Activated naive CD4-positive, alpha-beta T cell treated with anti-CD3 and anti-CD28 coated beads for 36 hours (primary cell): ENCODE measurements at regions not wholly inside any gene's neighbourhood (a gene's known extent, or its start where the extent isn't known, plus 50 kb on each side); places are given as distances from the start of the nearest gene placed in this dataset.

Experiments
- CTCF ChIA-PET: fragments of 350-600 bp; sonication (Branson Sonifier 250); formaldehyde crosslinking; loops from one replicate; lab custom pipeline; 2021; ENCODE audit warnings: antibody characterized with exemption; lab: Charles Lee
- DNase-seq: peaks from one replicate; pipeline ENCODE4 v3.0.0-alpha.2; 2020
- H3K27ac Mint-ChIP-seq: one replicate; pipeline ENCODE4 v1.8.0; 2021; ENCODE audit warnings: mild to moderate bottlenecking, mixed read lengths
- H3K27me3 Mint-ChIP-seq: one replicate; pipeline ENCODE4 v1.8.0; 2021; ENCODE audit warnings: low read depth, mixed read lengths
- H3K36me3 Mint-ChIP-seq: one replicate; pipeline ENCODE4 v1.8.0; 2021; ENCODE audit warnings: low read depth, mixed read lengths
- H3K4me1 Mint-ChIP-seq: one replicate; pipeline ENCODE4 v1.8.0; 2021; ENCODE audit warnings: low read depth, mixed read lengths
- H3K4me3 Mint-ChIP-seq: one replicate; pipeline ENCODE4 v1.8.0; 2021; ENCODE audit warnings: mild to moderate bottlenecking, moderate library complexity, mixed read lengths
- H3K9me3 Mint-ChIP-seq: one replicate; pipeline ENCODE4 v1.8.0; 2021; ENCODE audit warnings: mixed read lengths
- intact Hi-C: fragments of 100-400 bp; cut with micrococcal nuclease; formaldehyde crosslinking; loops from one replicate; pipeline ENCODE4 v1.15.1; 2023

GRCh38 chr3:102571720-102572384 is 137.0 kb downstream of the ZPLD1 start:
- Mint-ChIP-seq H3K27me3 (peaks cover 8% of the 10 kb centered on the region), H3K9me3 (no peaks in the 10 kb centered on the region), H3K36me3 (no peaks in the 10 kb centered on the region), H3K4me3 (no peak overlapping the region), H3K27ac (no peak overlapping the region), H3K4me1 (no peaks in the 10 kb centered on the region)
- CTCF ChIA-PET, result no interaction called here
- DNase-seq, result no peak
- intact Hi-C loops, result no loop called here

- CTCF ChIA-PET, result no interaction called here
- Mint-ChIP-seq H3K27me3 (peaks cover 2% of the 10 kb centered on the region), H3K9me3 (no peaks in the 10 kb centered on the region), H3K4me3 (no peak overlapping the region), H3K4me1 (no peaks in the 10 kb centered on the region), H3K27ac (no peak overlapping the region), H3K36me3 (no peaks in the 10 kb centered on the region)
- no peak for DNase-seq
- intact Hi-C loops, result no loop called here
Measured at GRCh38 chr3:102573483-102574028, 138.7 kb downstream of the ZPLD1 start.

GRCh38 chr3:102574355-102574754 is 139.5 kb downstream of the ZPLD1 start:
- Mint-ChIP-seq H3K27me3 (peaks cover 2% of the 10 kb centered on the region), H3K27ac (no peak overlapping the region), H3K4me3 (no peak overlapping the region), H3K4me1 (no peaks in the 10 kb centered on the region), H3K9me3 (no peaks in the 10 kb centered on the region), H3K36me3 (no peaks in the 10 kb centered on the region)
- intact Hi-C loops, result no loop called here
- no peak for DNase-seq
- CTCF ChIA-PET, result no interaction called here

- intact Hi-C loops, result no loop called here
- DNase-seq, result no peak
- Mint-ChIP-seq H3K4me1 (no peaks in the 10 kb centered on the region), H3K27me3 (peaks cover 4% of the 10 kb centered on the region), H3K4me3 (no peak overlapping the region), H3K36me3 (no peaks in the 10 kb centered on the region), H3K9me3 (no peaks in the 10 kb centered on the region), H3K27ac (no peak overlapping the region)
- CTCF ChIA-PET, result no interaction called here
Measured at GRCh38 chr3:102576651-102577050, 141.8 kb downstream of the ZPLD1 start.

GRCh38 chr3:102577082-102577789 is 142.4 kb downstream of the ZPLD1 start:
- no peak for DNase-seq
- Mint-ChIP-seq H3K9me3 (no peaks in the 10 kb centered on the region), H3K27me3 (peaks cover 7% of the 10 kb centered on the region), H3K4me1 (no peaks in the 10 kb centered on the region), H3K27ac (no peak overlapping the region), H3K36me3 (no peaks in the 10 kb centered on the region), H3K4me3 (no peak overlapping the region)
- intact Hi-C loops, result no loop called here
- CTCF ChIA-PET, result no interaction called here

- Mint-ChIP-seq H3K9me3 (no peaks in the 10 kb centered on the region), H3K4me3 (no peak overlapping the region), H3K27ac (no peak overlapping the region), H3K36me3 (no peaks in the 10 kb centered on the region), H3K4me1 (no peaks in the 10 kb centered on the region), H3K27me3 (peaks cover 7% of the 10 kb centered on the region)
- no peak for DNase-seq
- CTCF ChIA-PET, result no interaction called here
- intact Hi-C loops, result no loop called here
Measured at GRCh38 chr3:102580760-102581159, 145.9 kb downstream of the ZPLD1 start.

- Mint-ChIP-seq H3K27ac (no peak overlapping the region), H3K9me3 (no peaks in the 10 kb centered on the region), H3K4me3 (no peak overlapping the region), H3K27me3 (peaks cover 3% of the 10 kb centered on the region), H3K4me1 (no peaks in the 10 kb centered on the region), H3K36me3 (no peaks in the 10 kb centered on the region)
- intact Hi-C loops, result no loop called here
- no peak for DNase-seq
- CTCF ChIA-PET, result no interaction called here
Measured at GRCh38 chr3:102586485-102586884, 151.7 kb downstream of the ZPLD1 start.

- Mint-ChIP-seq H3K27ac (no peak overlapping the region), H3K4me1 (no peaks in the 10 kb centered on the region), H3K36me3 (no peaks in the 10 kb centered on the region), H3K4me3 (no peak overlapping the region), H3K9me3 (peaks cover 4% of the 10 kb centered on the region), H3K27me3 (peaks cover 3% of the 10 kb centered on the region)
- intact Hi-C loops, result no loop called here
- no peak for DNase-seq
- CTCF ChIA-PET, result no interaction called here
Measured at GRCh38 chr3:102593812-102594602, 159.2 kb downstream of the ZPLD1 start.

GRCh38 chr3:102595057-102595456 is 160.2 kb downstream of the ZPLD1 start:
- Mint-ChIP-seq H3K36me3 (no peaks in the 10 kb centered on the region), H3K4me1 (no peaks in the 10 kb centered on the region), H3K27ac (no peak overlapping the region), H3K9me3 (peaks cover 4% of the 10 kb centered on the region), H3K27me3 (peaks cover 4% of the 10 kb centered on the region), H3K4me3 (no peak overlapping the region)
- no peak for DNase-seq
- intact Hi-C loops, result no loop called here
- CTCF ChIA-PET, result interaction anchor here (0.6 kb wide), 1 partner anchor 341 kb away, joined by 3 read pairs; no protein-coding TSS in a partner anchor

GRCh38 chr3:102599819-102600576 is 165.2 kb downstream of the ZPLD1 start:
- CTCF ChIA-PET, result no interaction called here
- Mint-ChIP-seq H3K4me1 (no peaks in the 10 kb centered on the region), H3K27me3 (peaks cover 15% of the 10 kb centered on the region), H3K4me3 (no peak overlapping the region), H3K27ac (no peak overlapping the region), H3K9me3 (no peaks in the 10 kb centered on the region), H3K36me3 (no peaks in the 10 kb centered on the region)
- DNase-seq, result no peak
- intact Hi-C loops, result no loop called here

- intact Hi-C loops, result no loop called here
- Mint-ChIP-seq H3K27ac (no peak overlapping the region), H3K9me3 (no peaks in the 10 kb centered on the region), H3K4me3 (no peak overlapping the region), H3K36me3 (no peaks in the 10 kb centered on the region), H3K4me1 (no peaks in the 10 kb centered on the region), H3K27me3 (peaks cover 26% of the 10 kb centered on the region)
- no peak for DNase-seq
- CTCF ChIA-PET, result no interaction called here
Measured at GRCh38 chr3:102605153-102605552, 170.3 kb downstream of the ZPLD1 start.

GRCh38 chr3:102608875-102609274 is 174.1 kb downstream of the ZPLD1 start:
- H3K9me3 Mint-ChIP-seq, result peaks cover 5% of the 10 kb centered on the region
- H3K36me3 Mint-ChIP-seq, result no peaks in the 10 kb centered on the region
- no peak overlapping the region for H3K4me3 Mint-ChIP-seq
- no peak for DNase-seq
- no peaks in the 10 kb centered on the region for H3K4me1 Mint-ChIP-seq
- peaks cover 14% of the 10 kb centered on the region for H3K27me3 Mint-ChIP-seq
- intact Hi-C loops, result no loop called here
- CTCF ChIA-PET, result no interaction called here
- H3K27ac Mint-ChIP-seq, result no peak overlapping the region
